ENCODE measurements at regions not wholly inside any gene's neighbourhood (a gene's known extent, or its start where the extent isn't known, plus 50 kb on each side); places are given as distances from the start of the nearest gene placed in this dataset.

DNA sequence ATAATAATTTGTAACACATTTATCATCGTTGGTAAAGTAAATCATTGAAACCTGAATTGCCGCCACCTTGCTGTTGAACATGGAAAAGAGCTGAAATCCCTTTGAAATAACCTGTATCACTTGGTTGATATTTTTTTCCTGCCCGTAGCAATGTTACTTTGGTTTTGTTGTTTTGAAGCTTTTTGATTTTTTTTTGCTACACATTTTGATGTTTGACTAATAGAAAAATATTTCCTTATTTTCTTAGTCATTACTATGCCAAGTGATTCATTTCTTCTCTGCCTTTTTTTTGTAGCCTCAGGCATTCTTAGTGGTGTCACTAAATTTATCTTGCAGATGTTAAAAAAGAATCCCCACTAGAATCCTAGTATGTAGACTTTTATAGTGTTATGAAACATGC lies 235.1 kb upstream of the MEOX2 start:
- DNase-seq = no peak
- Histone ChIP-seq H3K27me3 (ENCODE audit: control insufficient read depth, insufficient read depth, low read length) (no peaks in the 10 kb centered on the region), H3K4me3 (ENCODE audit: low read length) (no peak overlapping the region), H3K9me3 (replicated peaks; ENCODE audit: control insufficient read depth, low read depth, low read length) (peaks cover 4% of the 10 kb centered on the region), H3K36me3 (ENCODE audit: control insufficient read depth, insufficient read depth, low read length) (no peaks in the 10 kb centered on the region), H3K27ac (ENCODE audit: low read length) (no peak overlapping the region), H3K4me1 (ENCODE audit: control insufficient read depth, insufficient read depth, low read length) (no peaks in the 10 kb centered on the region)
- no CpG with 5 or more reads among the region's 3 CpGs for WGBS (ENCODE audit: insufficient coverage)

DNA sequence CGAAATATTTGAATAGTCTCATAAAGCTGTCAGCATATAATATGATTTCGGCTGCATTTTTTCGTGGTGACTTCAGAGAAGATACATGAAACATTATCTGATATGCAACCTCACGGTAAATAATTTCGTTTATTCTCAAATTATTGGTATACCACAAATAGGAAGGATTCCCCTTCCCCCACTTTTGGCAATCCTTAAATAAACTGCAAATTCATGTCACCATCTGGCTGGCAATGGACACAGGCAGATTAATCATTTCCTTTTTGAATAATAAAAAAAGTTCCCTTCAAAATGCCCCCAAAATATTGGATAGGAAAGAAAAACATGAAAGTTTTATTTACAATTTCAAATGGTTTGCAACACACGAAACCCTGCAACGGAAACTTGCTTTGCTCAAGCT lies 234.5 kb upstream of the MEOX2 start:
- DNase-seq = no peak
- Histone ChIP-seq H3K9me3 (replicated peaks; ENCODE audit: control insufficient read depth, low read depth, low read length) (peaks cover 4% of the 10 kb centered on the region), H3K4me1 (ENCODE audit: control insufficient read depth, insufficient read depth, low read length) (no peaks in the 10 kb centered on the region), H3K27me3 (ENCODE audit: control insufficient read depth, insufficient read depth, low read length) (no peaks in the 10 kb centered on the region), H3K36me3 (ENCODE audit: control insufficient read depth, insufficient read depth, low read length) (no peaks in the 10 kb centered on the region), H3K4me3 (ENCODE audit: low read length) (no peak overlapping the region), H3K27ac (ENCODE audit: low read length) (no peak overlapping the region)
- WGBS (ENCODE audit: insufficient coverage) = no CpG with 5 or more reads among the region's 7 CpGs

DNA sequence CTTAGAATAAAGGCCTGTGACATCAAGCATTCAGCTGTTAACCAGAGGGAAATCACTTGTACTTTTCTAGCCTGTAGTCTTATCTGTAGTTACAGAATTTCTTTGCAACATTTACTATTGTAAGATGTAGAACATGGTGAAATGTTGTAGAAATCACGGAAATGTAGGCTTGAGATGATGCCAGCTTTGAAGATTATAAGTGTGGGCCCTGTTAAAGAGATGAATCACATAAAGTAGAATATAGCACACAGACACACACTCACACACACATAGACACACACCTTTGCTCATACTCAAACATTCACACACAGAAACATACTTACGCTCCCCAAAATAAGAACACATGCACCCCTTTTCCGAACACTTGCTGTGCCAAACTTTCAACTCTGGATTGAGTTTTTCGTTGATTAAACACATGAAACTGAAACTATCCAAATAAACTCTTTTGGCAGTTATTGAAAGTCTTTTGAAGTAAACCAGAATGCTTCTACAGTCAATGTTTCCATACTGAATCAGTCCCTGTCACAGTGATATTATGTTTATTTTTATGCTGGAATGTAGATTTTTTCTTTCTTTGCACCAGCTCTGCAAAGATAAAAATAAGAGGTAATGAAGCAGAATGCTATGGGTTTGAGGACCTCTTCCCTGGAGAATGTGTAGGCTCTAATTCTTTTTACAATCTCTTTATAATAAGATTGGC lies 230.3 kb upstream of the MEOX2 start:
- Histone ChIP-seq H3K36me3 (ENCODE audit: control insufficient read depth, insufficient read depth, low read length) (no peaks in the 10 kb centered on the region), H3K4me3 (ENCODE audit: low read length) (no peak overlapping the region), H3K27me3 (ENCODE audit: control insufficient read depth, insufficient read depth, low read length) (no peaks in the 10 kb centered on the region), H3K4me1 (ENCODE audit: control insufficient read depth, insufficient read depth, low read length) (no peaks in the 10 kb centered on the region), H3K9me3 (replicated peaks; ENCODE audit: control insufficient read depth, low read depth, low read length) (no peaks in the 10 kb centered on the region), H3K27ac (ENCODE audit: low read length) (no peak overlapping the region)
- WGBS (ENCODE audit: insufficient coverage) = no CpG with 5 or more reads among the region's 4 CpGs
- DNase-seq = peak; percentile 61

DNA sequence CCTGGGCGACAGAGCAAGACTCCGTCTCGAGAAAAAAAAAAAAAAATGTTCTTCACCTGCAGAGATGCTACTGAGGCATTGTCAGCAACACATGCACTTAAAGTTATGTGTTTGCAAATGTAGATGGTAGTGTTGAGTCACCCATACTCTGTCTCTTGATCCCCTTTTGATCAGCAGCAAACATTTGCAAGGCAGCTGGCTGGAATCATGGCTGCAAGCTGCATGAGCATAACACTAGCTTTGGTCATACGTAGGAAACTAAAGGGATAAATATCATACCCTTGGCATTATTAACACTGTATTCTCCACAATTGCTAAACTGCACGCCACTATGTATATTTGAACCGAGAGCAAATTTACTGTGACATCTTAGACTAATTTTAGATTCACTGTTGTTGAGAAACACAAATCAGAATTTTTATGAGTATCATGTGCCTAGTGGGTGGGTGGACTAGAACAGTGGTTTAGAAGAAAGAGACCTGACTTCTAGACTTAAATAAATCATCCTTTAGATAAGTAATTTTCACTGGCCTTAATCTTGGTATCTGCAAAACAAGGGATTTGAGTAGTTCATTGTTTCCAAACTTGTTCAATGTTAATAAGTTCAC lies 229.3 kb upstream of the MEOX2 start:
- H3K36me3 ChIP-seq (ENCODE audit: control insufficient read depth, insufficient read depth, low read length) = no peaks in the 10 kb centered on the region
- H3K4me1 ChIP-seq (ENCODE audit: control insufficient read depth, insufficient read depth, low read length) = no peaks in the 10 kb centered on the region
- H3K4me3 ChIP-seq (ENCODE audit: low read length) = no peak overlapping the region
- no peak for DNase-seq
- WGBS (ENCODE audit: insufficient coverage) = 88% methylated on average over 4 of the region's 6 CpGs
- no peak overlapping the region for H3K27ac ChIP-seq (ENCODE audit: low read length)
- H3K27me3 ChIP-seq (ENCODE audit: control insufficient read depth, insufficient read depth, low read length) = no peaks in the 10 kb centered on the region
- no peaks in the 10 kb centered on the region for H3K9me3 ChIP-seq (replicated peaks; ENCODE audit: control insufficient read depth, low read depth, low read length)

DNA sequence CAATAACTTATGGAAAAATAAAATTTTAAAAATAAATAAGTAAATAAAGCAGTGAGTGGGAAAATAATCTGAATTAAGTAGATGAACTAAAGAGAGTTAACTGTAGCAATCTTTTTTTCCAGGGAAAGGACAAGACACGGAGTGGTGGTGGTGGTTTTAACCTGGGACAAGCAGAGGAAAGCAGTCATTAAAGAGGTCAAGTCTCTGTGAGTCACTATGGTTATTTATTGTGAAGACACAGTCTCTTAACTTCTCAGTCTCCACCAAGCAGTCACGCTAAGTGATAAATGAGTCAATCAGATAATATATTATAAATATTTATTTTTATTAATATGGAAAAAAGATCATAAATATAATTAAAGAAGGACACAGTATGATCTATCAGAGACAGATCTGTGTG lies 228.1 kb upstream of the MEOX2 start:
- no peaks in the 10 kb centered on the region for H3K9me3 ChIP-seq (replicated peaks; ENCODE audit: control insufficient read depth, low read depth, low read length)
- no peak overlapping the region for H3K4me3 ChIP-seq (ENCODE audit: low read length)
- no peaks in the 10 kb centered on the region for H3K36me3 ChIP-seq (ENCODE audit: control insufficient read depth, insufficient read depth, low read length)
- H3K27ac ChIP-seq (ENCODE audit: low read length) = no peak overlapping the region
- 80% methylated on average over 1 of the region's 2 CpGs for WGBS (ENCODE audit: insufficient coverage)
- no peaks in the 10 kb centered on the region for H3K4me1 ChIP-seq (ENCODE audit: control insufficient read depth, insufficient read depth, low read length)
- DNase-seq = no peak
- H3K27me3 ChIP-seq (ENCODE audit: control insufficient read depth, insufficient read depth, low read length) = no peaks in the 10 kb centered on the region

DNA sequence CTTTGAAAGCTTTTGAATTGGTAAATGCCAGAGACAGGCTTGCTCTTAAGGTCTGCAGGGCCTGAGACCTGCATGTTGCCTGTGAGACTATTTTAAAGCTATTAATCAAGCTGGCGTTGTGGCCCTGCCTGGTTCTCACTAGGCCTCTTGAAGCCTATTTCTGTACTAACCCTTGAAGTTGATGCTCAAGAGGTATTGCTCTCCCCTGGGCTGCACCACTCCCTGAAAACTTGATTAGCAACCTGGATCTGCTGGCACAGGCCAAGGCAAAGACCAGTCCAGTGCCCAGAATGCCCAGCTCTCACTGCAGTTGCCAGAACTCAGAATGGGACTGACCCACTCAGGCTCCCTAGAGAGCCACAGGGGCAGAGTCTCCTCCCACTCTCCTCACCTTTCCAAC lies 220.0 kb upstream of the MEOX2 start:
- H3K27ac ChIP-seq (ENCODE audit: low read length) = no peak overlapping the region
- WGBS (ENCODE audit: insufficient coverage) = 88% methylated on average over 1 of the region's 1 CpG
- H3K9me3 ChIP-seq (replicated peaks; ENCODE audit: control insufficient read depth, low read depth, low read length) = no peaks in the 10 kb centered on the region
- no peaks in the 10 kb centered on the region for H3K36me3 ChIP-seq (ENCODE audit: control insufficient read depth, insufficient read depth, low read length)
- DNase-seq = no peak
- H3K27me3 ChIP-seq (ENCODE audit: control insufficient read depth, insufficient read depth, low read length) = no peaks in the 10 kb centered on the region
- no peaks in the 10 kb centered on the region for H3K4me1 ChIP-seq (ENCODE audit: control insufficient read depth, insufficient read depth, low read length)
- H3K4me3 ChIP-seq (ENCODE audit: low read length) = no peak overlapping the region

DNA sequence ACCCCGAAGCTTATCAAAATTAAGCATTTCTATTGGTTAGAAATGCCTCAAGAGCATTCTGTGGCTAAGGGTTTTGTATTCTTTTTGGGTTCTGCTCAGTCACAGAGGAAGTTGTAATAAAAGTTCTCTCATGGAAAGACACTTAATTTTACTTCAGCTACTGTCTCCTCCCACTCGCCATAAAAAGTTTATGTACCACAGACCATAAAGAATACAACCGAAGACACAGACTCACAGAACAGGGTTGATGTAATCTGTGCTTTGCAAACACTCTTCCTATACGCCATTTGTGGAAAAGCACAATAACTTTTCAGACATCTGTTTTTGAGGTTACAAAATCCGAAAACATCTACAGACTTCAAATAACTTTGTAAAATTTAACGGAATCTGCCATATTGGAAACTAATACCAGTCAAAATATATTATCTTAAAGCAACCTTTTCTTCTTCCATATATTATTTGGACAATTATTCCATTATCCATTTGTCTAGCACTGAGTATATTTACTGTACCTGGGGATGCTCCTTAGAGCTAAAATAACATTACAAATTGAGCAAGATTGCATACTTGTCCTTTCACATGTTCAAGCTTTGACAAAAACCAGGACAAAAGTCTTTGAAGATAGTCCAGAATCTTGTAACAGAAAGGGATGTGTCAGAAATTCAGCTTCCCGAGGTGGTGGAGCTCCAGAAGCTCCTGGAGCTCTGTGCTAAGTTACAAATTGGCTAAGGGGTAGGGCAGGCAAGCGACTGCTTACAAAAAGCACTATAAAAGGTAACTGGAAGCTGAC lies 219.0 kb upstream of the MEOX2 start:
- Histone ChIP-seq H3K4me1 (ENCODE audit: control insufficient read depth, insufficient read depth, low read length) (no peaks in the 10 kb centered on the region), H3K27me3 (ENCODE audit: control insufficient read depth, insufficient read depth, low read length) (no peaks in the 10 kb centered on the region), H3K9me3 (replicated peaks; ENCODE audit: control insufficient read depth, low read depth, low read length) (no peaks in the 10 kb centered on the region), H3K36me3 (ENCODE audit: control insufficient read depth, insufficient read depth, low read length) (no peaks in the 10 kb centered on the region), H3K4me3 (ENCODE audit: low read length) (no peak overlapping the region), H3K27ac (ENCODE audit: low read length) (no peak overlapping the region)
- 64% methylated on average over 2 of the region's 8 CpGs for WGBS (ENCODE audit: insufficient coverage)
- no peak for DNase-seq

DNA sequence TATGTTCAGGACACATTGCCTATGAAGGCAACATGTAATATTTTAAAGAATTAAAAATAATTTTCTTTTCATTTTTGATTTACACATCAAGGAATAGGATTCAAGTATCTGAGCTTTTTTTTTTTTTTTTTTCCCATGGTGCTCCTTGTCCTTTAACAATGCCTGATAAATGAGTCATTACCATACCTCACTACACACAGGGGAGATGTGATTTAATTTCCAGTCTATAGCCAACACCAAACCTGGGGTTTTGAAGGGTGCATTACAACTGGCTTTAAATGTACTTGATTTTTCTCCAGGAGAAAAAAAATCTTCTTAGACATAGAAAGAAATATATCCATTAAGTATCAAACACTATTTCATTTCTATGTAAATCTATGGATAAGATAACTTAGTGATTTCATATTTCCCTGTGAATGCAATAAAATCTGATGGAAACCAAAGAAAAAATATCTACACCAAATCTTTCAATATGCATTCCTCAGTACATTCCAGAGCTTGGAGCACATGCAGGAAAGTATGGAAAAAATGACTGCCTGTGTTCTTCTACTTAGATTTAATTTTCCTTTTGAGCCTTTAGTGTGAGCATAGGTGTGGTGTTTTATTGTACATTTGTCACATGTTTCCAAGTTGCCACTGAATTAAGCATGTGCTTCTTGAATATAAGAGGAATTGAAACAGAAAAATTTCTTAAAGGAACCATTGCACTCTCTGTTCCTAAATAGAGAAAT lies 204.8 kb upstream of the MEOX2 start:
- Histone ChIP-seq H3K27ac (ENCODE audit: low read length) (peak overlapping the region; percentile 47), H3K9me3 (replicated peaks; ENCODE audit: control insufficient read depth, low read depth, low read length) (no peaks in the 10 kb centered on the region), H3K4me1 (ENCODE audit: control insufficient read depth, insufficient read depth, low read length) (no peaks in the 10 kb centered on the region), H3K4me3 (ENCODE audit: low read length) (no peak overlapping the region), H3K27me3 (ENCODE audit: control insufficient read depth, insufficient read depth, low read length) (no peaks in the 10 kb centered on the region), H3K36me3 (ENCODE audit: control insufficient read depth, insufficient read depth, low read length) (no peaks in the 10 kb centered on the region)
- peak; percentile 91 for DNase-seq

DNA sequence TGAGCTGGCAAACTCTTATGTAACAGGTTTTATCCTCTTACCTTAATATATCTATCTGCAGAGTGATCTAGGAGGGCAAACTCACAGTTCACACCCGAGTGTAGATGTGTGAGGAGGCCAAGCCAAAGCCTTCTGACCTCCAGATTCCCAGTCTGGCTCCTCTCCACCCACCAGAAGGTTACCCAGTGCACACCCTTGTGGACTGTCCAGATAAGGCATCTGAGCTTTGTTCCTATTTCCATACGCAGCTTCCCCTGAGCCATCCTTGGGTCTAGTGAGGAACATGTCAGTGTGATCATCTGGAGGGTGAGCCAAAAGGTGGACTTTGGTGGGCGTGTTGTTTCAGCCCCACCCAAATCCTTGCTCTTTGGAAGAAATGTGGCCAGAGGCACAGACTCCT lies 203.0 kb upstream of the MEOX2 start:
- WGBS (ENCODE audit: insufficient coverage) = no CpG with 5 or more reads among the region's 3 CpGs

DNA sequence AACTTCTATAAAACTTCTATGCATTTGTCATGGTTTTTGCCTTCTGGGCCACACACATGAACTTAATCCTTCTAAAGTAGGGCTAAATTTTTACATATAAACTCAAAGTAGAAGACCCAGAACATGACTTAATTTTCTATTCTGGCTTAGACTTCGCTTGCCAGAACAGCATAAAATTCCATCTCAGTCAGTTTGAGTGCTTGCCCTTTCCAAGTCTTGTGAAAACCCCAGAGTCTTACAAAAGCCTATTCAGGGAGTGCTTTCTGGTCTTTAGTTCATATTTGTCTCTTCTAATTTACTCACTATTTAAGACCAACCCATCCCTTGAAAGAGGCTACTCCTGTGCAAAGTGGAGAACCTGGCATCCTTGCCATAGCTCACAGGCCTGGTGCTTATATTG lies 201.6 kb upstream of the MEOX2 start:
- Histone ChIP-seq H3K27me3 (ENCODE audit: control insufficient read depth, insufficient read depth, low read length) (no peaks in the 10 kb centered on the region), H3K36me3 (ENCODE audit: control insufficient read depth, insufficient read depth, low read length) (no peaks in the 10 kb centered on the region), H3K4me1 (ENCODE audit: control insufficient read depth, insufficient read depth, low read length) (no peaks in the 10 kb centered on the region), H3K27ac (ENCODE audit: low read length) (no peak overlapping the region), H3K4me3 (ENCODE audit: low read length) (no peak overlapping the region), H3K9me3 (replicated peaks; ENCODE audit: control insufficient read depth, low read depth, low read length) (no peaks in the 10 kb centered on the region)
- 67% methylated on average over 1 of the region's 1 CpG for WGBS (ENCODE audit: insufficient coverage)
- peak; percentile 36 for DNase-seq

More for the DNA sequence above, 203.0 kb upstream of the MEOX2 start:
- no peak overlapping the region for H3K27ac ChIP-seq (ENCODE audit: low read length)
- no peaks in the 10 kb centered on the region for H3K27me3 ChIP-seq (ENCODE audit: control insufficient read depth, insufficient read depth, low read length)
- no peak overlapping the region for H3K4me3 ChIP-seq (ENCODE audit: low read length)
- H3K36me3 ChIP-seq (ENCODE audit: control insufficient read depth, insufficient read depth, low read length) = no peaks in the 10 kb centered on the region
- no peaks in the 10 kb centered on the region for H3K9me3 ChIP-seq (replicated peaks; ENCODE audit: control insufficient read depth, low read depth, low read length)
- peak; percentile 30 for DNase-seq
- H3K4me1 ChIP-seq (ENCODE audit: control insufficient read depth, insufficient read depth, low read length) = no peaks in the 10 kb centered on the region

All from muscle of leg (tissue), 3 donors.